ENCODE measurements at regions not wholly inside any gene's neighbourhood (a gene's known extent, or its start where the extent isn't known, plus 50 kb on each side); places are given as distances from the start of the nearest gene placed in this dataset.

- TF ChIP-seq CTCF (IDR thresholded peaks at IDR 0.05) (no peak), EZH2 (IDR thresholded peaks at IDR 0.05; ENCODE audit: borderline replicate concordance, insufficient read depth, low read depth, low read length, poor library complexity, severe bottlenecking) (no peak)
Measured at GRCh38 chr21:25170681-25171080, 436.6 kb downstream of the MRPL39 start.

Data from B cell (primary cell).